ENCODE measurements at regions not wholly inside any gene's neighbourhood (a gene's known extent, or its start where the extent isn't known, plus 50 kb on each side); places are given as distances from the start of the nearest gene placed in this dataset.
"Not testable (repeated sequence)": the region's sequence is repeated elsewhere in the genome, so short reads cannot be mapped to it uniquely, and the experiment has no call there.

- Mint-ChIP-seq H3K27me3 (no peaks in the 10 kb centered on the region), H3K27ac (no peak overlapping the region), H3K4me1 (peaks cover 0 to 2% (median 0%) of the 10 kb centered on the region in 3 donors), H3K4me3 (no peak overlapping the region), H3K36me3 (peaks cover 1% of the 10 kb centered on the region), H3K9me3 (peaks cover 0 to 3% (median 0%) of the 10 kb centered on the region in 3 donors)
These were observed 367.2 kb downstream of the USP25 start for GRCh38 chr21:16096988-16097387.

DNA sequence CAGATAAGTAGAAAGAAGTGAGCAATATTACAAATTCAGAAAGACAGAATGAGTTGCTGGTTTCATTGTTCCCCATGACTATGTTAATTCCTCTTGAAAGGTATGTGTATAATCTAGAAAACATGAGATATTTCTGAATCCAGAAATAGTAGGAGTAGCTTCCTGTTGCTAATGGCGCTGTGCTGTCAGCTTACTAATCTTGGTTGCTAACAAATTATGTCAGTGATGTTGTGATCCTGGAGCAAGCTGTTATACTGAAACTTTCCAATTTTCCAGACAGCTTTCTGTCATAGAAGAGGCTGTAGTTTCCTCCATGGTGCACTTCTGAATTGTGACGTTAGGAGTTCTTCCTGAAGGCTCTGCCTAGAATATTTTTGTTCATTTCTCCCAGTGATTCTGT lies 372.3 kb downstream of the USP25 start:
- Mint-ChIP-seq H3K4me3 (no peak overlapping the region), H3K27me3 (no peaks in the 10 kb centered on the region), H3K36me3 (peaks cover 1% of the 10 kb centered on the region), H3K4me1 (peaks cover 0 to 2% (median 0%) of the 10 kb centered on the region in 3 donors), H3K27ac (no peak overlapping the region), H3K9me3 (peaks cover 0 to 3% (median 3%) of the 10 kb centered on the region in 3 donors)

- no peaks in the 10 kb centered on the region for H3K27me3 Mint-ChIP-seq
- peaks cover 0 to 3% (median 2%) of the 10 kb centered on the region in 3 donors for H3K9me3 Mint-ChIP-seq
- H3K4me1 Mint-ChIP-seq = no peaks in the 10 kb centered on the region
- no peak overlapping the region for H3K27ac Mint-ChIP-seq
- no peaks in the 10 kb centered on the region for H3K36me3 Mint-ChIP-seq
- H3K4me3 Mint-ChIP-seq = no peak overlapping the region
These were observed 378.8 kb downstream of the USP25 start for GRCh38 chr21:16108561-16109075.

DNA sequence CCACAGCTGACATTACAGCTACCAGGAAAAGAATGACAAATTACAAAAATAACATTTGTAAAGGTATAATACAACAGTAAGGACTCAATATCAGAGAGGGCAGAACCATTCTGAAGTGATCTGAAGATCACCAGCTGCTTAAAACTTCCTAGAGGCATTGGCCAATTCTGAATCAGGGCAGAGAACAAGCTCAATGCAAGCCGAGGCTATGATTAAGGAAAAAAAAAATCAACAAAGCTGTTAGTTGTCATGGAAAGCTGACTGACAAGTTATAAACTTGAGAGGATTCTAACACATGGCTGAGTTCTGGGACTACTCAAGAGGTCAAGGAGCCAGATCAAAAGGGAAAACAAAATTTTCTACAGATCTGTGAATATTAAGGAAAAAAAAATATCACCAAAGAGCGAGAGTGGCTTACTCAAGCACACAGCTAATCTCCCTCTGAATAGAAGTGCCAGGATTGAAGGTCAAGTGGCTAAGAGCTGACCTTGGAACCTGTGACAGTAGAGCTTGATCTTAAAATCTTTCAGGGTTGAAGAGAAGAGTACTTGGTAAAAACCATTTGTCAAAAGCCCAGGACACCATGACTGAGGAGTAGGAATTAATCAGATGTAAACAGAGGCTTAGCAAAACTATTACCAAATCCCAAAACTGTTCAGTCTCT lies 383.4 kb downstream of the USP25 start:
- Mint-ChIP-seq H3K9me3 (peaks cover 0 to 4% (median 2%) of the 10 kb centered on the region in 3 donors), H3K36me3 (no peaks in the 10 kb centered on the region), H3K27ac (no peak overlapping the region), H3K4me1 (no peaks in the 10 kb centered on the region), H3K27me3 (no peaks in the 10 kb centered on the region), H3K4me3 (no peak overlapping the region)

GRCh38 chr21:16115461-16115860 lies 385.7 kb downstream of the USP25 start:
- no peak overlapping the region for H3K27ac Mint-ChIP-seq
- no peaks in the 10 kb centered on the region for H3K27me3 Mint-ChIP-seq
- H3K9me3 Mint-ChIP-seq = peaks cover 0 to 4% (median 2%) of the 10 kb centered on the region in 3 donors
- no peaks in the 10 kb centered on the region for H3K36me3 Mint-ChIP-seq
- no peak overlapping the region for H3K4me3 Mint-ChIP-seq
- no peaks in the 10 kb centered on the region for H3K4me1 Mint-ChIP-seq

DNA sequence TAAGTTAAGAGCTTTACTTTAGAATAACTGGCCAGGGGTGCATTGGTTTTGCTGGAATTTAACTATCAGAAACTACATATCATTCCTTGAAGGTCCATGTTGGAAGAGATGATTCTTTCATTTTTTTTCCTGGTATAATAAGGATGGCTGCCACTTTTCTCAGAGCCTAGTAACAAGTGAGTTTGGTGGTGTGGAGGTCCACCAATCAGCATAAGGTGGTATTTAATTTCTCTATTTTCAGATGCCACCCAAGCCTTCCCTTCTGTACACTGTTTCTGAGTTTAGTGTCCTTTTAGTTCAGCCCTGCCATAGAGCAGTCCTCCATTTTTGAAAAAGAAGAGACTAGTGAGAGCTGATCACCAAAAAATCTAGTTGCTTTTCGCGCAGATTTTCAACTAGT lies 386.3 kb downstream of the USP25 start:
- no peak overlapping the region for H3K27ac Mint-ChIP-seq
- H3K36me3 Mint-ChIP-seq = no peaks in the 10 kb centered on the region
- H3K4me1 Mint-ChIP-seq = no peaks in the 10 kb centered on the region
- H3K9me3 Mint-ChIP-seq = peaks cover 0 to 4% (median 2%) of the 10 kb centered on the region in 3 donors
- H3K27me3 Mint-ChIP-seq = no peaks in the 10 kb centered on the region
- H3K4me3 Mint-ChIP-seq = no peak overlapping the region

DNA sequence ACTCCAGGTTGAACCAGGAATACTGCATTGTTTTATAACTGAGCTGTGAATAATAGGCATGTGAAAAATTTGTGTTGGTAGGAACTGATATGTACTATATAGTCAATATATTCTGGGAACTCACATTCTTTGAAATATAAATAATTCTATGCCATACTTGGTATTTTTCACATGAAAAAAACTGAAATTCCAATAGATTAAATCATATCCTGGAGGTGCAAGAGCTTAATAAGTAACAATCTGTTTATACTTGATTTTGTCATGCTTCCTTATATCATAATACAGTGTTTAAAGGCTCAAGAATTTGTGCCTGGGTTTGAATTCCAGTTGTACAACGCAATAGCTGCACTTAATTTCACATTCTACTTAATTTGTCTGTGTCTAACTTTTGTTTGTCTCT lies 387.0 kb downstream of the USP25 start:
- no peaks in the 10 kb centered on the region for H3K27me3 Mint-ChIP-seq
- no peaks in the 10 kb centered on the region for H3K4me1 Mint-ChIP-seq
- no peak overlapping the region for H3K27ac Mint-ChIP-seq
- H3K9me3 Mint-ChIP-seq = peaks cover 0 to 4% (median 2%) of the 10 kb centered on the region in 3 donors
- H3K4me3 Mint-ChIP-seq = no peak overlapping the region
- H3K36me3 Mint-ChIP-seq = no peaks in the 10 kb centered on the region

DNA sequence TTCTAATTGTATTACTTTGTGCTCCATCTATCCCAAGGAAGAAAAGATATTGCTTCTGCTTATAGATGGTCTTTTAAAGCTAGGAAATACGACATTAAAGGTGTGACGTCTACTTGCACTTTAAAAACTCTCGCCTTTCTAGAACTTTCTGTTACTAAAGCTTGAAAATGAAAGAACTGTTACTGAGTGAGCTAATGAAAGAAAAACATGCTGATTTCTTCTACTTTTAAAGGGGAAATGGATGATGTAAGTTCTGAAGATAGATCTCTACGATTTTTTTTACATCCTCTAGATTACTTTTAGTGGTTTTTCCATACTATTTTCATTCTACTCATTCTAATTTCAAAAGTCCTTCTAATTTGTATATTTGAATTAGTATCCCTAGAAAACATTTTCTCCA lies 387.5 kb downstream of the USP25 start:
- Mint-ChIP-seq H3K4me1 (no peaks in the 10 kb centered on the region), H3K36me3 (no peaks in the 10 kb centered on the region), H3K27me3 (no peaks in the 10 kb centered on the region), H3K4me3 (no peak overlapping the region), H3K9me3 (peaks cover 0 to 4% (median 2%) of the 10 kb centered on the region in 3 donors), H3K27ac (no peak overlapping the region)

GRCh38 chr21:16117851-16118590 lies 388.2 kb downstream of the USP25 start:
- no peaks in the 10 kb centered on the region for H3K36me3 Mint-ChIP-seq
- H3K27me3 Mint-ChIP-seq = no peaks in the 10 kb centered on the region
- H3K27ac Mint-ChIP-seq = no peak overlapping the region
- no peaks in the 10 kb centered on the region for H3K4me1 Mint-ChIP-seq
- no peak overlapping the region for H3K4me3 Mint-ChIP-seq
- peaks cover 0 to 4% (median 0%) of the 10 kb centered on the region in 3 donors for H3K9me3 Mint-ChIP-seq

DNA sequence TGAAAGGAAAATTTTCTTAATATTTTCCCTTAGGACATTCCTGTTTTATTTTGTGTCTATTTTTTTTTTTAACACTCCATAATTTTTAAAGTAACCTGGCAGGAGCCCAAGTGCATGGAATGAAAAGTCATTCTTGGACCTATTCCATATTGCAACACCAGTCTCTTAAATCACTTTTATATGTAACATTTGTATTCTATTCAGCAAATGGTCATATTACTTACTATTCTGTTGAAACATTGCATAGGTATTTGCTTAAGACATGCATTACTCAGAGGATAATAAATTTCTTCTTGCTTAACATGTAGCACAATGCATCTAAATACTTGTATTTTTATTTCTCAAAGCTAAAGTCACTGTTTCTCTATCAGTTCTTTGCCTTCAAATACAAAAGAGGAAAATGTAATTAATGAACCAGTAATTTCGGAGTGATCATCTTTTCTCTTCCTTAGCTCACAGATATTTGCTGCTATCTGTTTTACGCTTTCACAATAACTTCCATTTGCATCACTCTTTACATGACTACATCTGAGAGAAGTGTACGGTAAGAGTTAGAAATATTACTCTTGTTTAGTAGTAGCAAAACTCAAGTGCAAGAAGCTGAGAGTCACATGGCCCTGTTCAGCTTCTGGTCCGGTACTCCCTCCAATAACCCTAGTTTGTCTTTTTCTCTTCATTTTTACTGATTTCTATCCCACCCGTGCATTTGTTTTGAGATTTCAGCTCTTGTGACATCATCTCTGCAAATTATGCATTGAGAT lies 394.8 kb downstream of the USP25 start:
- Mint-ChIP-seq H3K4me1 (no peaks in the 10 kb centered on the region), H3K36me3 (no peaks in the 10 kb centered on the region), H3K9me3 (peaks cover 0 to 3% (median 2%) of the 10 kb centered on the region in 3 donors), H3K27me3 (no peaks in the 10 kb centered on the region), H3K27ac (no peak overlapping the region), H3K4me3 (no peak overlapping the region)

DNA sequence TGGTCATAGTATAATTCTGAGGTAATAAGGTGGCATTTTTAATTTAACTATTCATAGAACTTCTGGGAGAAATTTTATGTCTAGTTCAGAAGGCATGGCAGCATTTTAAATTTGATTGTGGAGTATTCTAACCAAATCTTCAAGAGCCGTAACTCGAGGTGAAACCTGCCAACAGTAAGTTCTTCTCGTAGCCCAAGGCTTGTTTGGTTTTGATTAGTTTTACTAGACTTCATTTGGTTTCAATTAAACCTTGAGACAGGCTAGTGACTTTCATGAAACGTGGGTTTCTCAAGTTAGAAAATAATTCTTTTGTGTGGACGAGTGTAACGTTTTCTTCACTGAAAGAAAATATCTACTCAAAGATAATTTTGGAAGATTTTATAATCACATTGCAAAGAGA lies 395.5 kb downstream of the USP25 start:
- H3K27me3 Mint-ChIP-seq = no peaks in the 10 kb centered on the region
- H3K36me3 Mint-ChIP-seq = peaks cover 3% of the 10 kb centered on the region
- H3K27ac Mint-ChIP-seq = no peak overlapping the region
- peaks cover 0 to 1% (median 0%) of the 10 kb centered on the region in 3 donors for H3K4me1 Mint-ChIP-seq
- H3K9me3 Mint-ChIP-seq = peaks cover 2 to 7% (median 3%) of the 10 kb centered on the region in 3 donors
- no peak overlapping the region for H3K4me3 Mint-ChIP-seq

GRCh38 chr21:16132453-16132852 lies 402.7 kb downstream of the USP25 start:
- peaks cover 5 to 14% (median 11%) of the 10 kb centered on the region in 3 donors for H3K9me3 Mint-ChIP-seq
- not testable (repeated sequence) for H3K27me3 Mint-ChIP-seq, H3K27ac Mint-ChIP-seq, H3K4me1 Mint-ChIP-seq, H3K36me3 Mint-ChIP-seq, H3K4me3 Mint-ChIP-seq

- Mint-ChIP-seq H3K4me3 (no peak overlapping the region), H3K27me3 (no peaks in the 10 kb centered on the region), H3K4me1 (peaks cover 0 to 1% (median 0%) of the 10 kb centered on the region in 3 donors), H3K27ac (no peak overlapping the region), H3K36me3 (peaks cover 3% of the 10 kb centered on the region), H3K9me3 (peaks cover 1 to 14% (median 9%) of the 10 kb centered on the region in 3 donors)
These were observed 403.5 kb downstream of the USP25 start for GRCh38 chr21:16133248-16133647.

DNA sequence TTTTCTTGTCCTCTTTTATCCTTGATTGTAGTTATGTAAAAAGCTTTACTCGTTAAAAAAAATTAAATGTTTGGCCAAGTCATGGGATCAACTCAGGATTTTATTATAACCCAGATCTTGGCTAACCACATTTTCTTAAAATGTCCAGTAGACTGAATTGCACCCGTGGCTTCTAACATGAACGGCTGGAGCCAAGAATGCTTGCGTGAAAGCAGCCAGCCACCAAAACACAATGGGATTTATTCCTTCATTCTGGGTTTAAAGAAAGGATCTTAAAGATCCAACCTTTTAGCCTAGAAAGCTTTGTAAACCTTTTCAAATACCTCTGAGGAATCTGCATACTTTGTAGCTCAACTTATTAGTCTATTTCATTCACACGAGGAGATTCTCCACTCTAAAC lies 404.4 kb downstream of the USP25 start:
- Mint-ChIP-seq H3K4me3 (no peak overlapping the region), H3K4me1 (peaks cover 0 to 1% (median 0%) of the 10 kb centered on the region in 3 donors), H3K36me3 (peaks cover 3% of the 10 kb centered on the region), H3K27me3 (no peaks in the 10 kb centered on the region), H3K27ac (no peak overlapping the region), H3K9me3 (peaks cover 1 to 14% (median 9%) of the 10 kb centered on the region in 3 donors)

GRCh38 chr21:16137106-16137505 lies 407.3 kb downstream of the USP25 start:
- H3K4me1 Mint-ChIP-seq = no peaks in the 10 kb centered on the region
- peaks cover 0 to 2% (median 1%) of the 10 kb centered on the region in 3 donors for H3K9me3 Mint-ChIP-seq
- H3K27me3 Mint-ChIP-seq = no peaks in the 10 kb centered on the region
- no peak overlapping the region for H3K27ac Mint-ChIP-seq
- no peak overlapping the region for H3K4me3 Mint-ChIP-seq
- no peaks in the 10 kb centered on the region for H3K36me3 Mint-ChIP-seq
